ENCODE measurements at regions not wholly inside any gene's neighbourhood (a gene's known extent, or its start where the extent isn't known, plus 50 kb on each side); places are given as distances from the start of the nearest gene placed in this dataset.

GRCh38 chr5:4098226-4098625 lies 502.6 kb downstream of the IRX1 start:
- no peak for TF ChIP-seq FOXP2 (optimal IDR thresholded peaks at IDR 0.05; ENCODE audit: borderline replicate concordance, extremely low read depth, extremely low read length, insufficient read depth)
- TF ChIP-seq REST (IDR thresholded peaks at IDR 0.05; ENCODE audit: insufficient read depth in 1 of 2, low read depth in 2 of 2, low read length in 2 of 2) = no peak
- no peak for TF ChIP-seq SIN3A (IDR thresholded peaks at IDR 0.05; ENCODE audit: borderline replicate concordance, insufficient read depth, low read length)

- TF ChIP-seq SIN3A (IDR thresholded peaks at IDR 0.05; ENCODE audit: borderline replicate concordance, insufficient read depth, low read length) (no peak), POLR2AphosphoS5 (IDR thresholded peaks at IDR 0.05; ENCODE audit: low read depth, low read length) (no peak), REST (IDR thresholded peaks at IDR 0.05; ENCODE audit: insufficient read depth in 1 of 2, low read depth in 2 of 2, low read length in 2 of 2) (no peak), FOXP2 (optimal IDR thresholded peaks at IDR 0.05; ENCODE audit: borderline replicate concordance, extremely low read depth, extremely low read length, insufficient read depth) (no peak), TAF1 (IDR thresholded peaks at IDR 0.05; ENCODE audit: borderline replicate concordance, insufficient read depth, low read length) (no peak)
These were observed 503.8 kb downstream of the IRX1 start for GRCh38 chr5:4099386-4099785.

- TF ChIP-seq SIN3A (IDR thresholded peaks at IDR 0.05; ENCODE audit: borderline replicate concordance, insufficient read depth, low read length) (no peak), REST (IDR thresholded peaks at IDR 0.05; ENCODE audit: insufficient read depth in 1 of 2, low read depth in 2 of 2, low read length in 2 of 2) (no peak), FOXP2 (optimal IDR thresholded peaks at IDR 0.05; ENCODE audit: borderline replicate concordance, extremely low read depth, extremely low read length, insufficient read depth) (no peak), POLR2AphosphoS5 (IDR thresholded peaks at IDR 0.05; ENCODE audit: low read depth, low read length) (no peak), TAF1 (IDR thresholded peaks at IDR 0.05; ENCODE audit: borderline replicate concordance, insufficient read depth, low read length) (no peak)
These were observed 505.1 kb downstream of the IRX1 start for GRCh38 chr5:4100739-4101138.

GRCh38 chr5:4101189-4101588 lies 505.6 kb downstream of the IRX1 start:
- TF ChIP-seq REST (IDR thresholded peaks at IDR 0.05; ENCODE audit: insufficient read depth in 1 of 2, low read depth in 2 of 2, low read length in 2 of 2) (no peak), FOXP2 (optimal IDR thresholded peaks at IDR 0.05; ENCODE audit: borderline replicate concordance, extremely low read depth, extremely low read length, insufficient read depth) (no peak), TAF1 (IDR thresholded peaks at IDR 0.05; ENCODE audit: borderline replicate concordance, insufficient read depth, low read length) (no peak), SIN3A (IDR thresholded peaks at IDR 0.05; ENCODE audit: borderline replicate concordance, insufficient read depth, low read length) (no peak), POLR2AphosphoS5 (IDR thresholded peaks at IDR 0.05; ENCODE audit: low read depth, low read length) (no peak)

All from PFSK-1 (cell line).